Spleen (tissue), 11 donors: ENCODE measurements at regions not wholly inside any gene's neighbourhood (a gene's known extent, or its start where the extent isn't known, plus 50 kb on each side); places are given as distances from the start of the nearest gene placed in this dataset.

ENCODE experiments used
- DNase-seq: peaks from one replicate; pipeline ENCODE4 v3.0.0-alpha.2; 2020
- H3K27ac ChIP-seq, 8 donors: fragments of 200-600 bp; sonication (generic) in 7 of 8; 1 replicate in 4 of 8; 2 replicates in 4 of 8; pipeline versions ENCODE4 v1.5.0 to v1.8.0; 2016 to 2021; ENCODE audit warnings: inconsistent platforms in 4 of 8, mild to moderate bottlenecking in 4 of 8, moderate library complexity in 1 of 8
- H3K27me3 ChIP-seq, 7 donors: fragments of 200-600 bp; sonication (generic) in 6 of 7; replicated peaks in 1 of 7; 1 replicate in 4 of 7; 2 replicates in 3 of 7; pipeline versions ENCODE4 v1.5.0 to v1.8.0; 2016 to 2021; ENCODE audit warnings: inconsistent platforms in 3 of 7, mild to moderate bottlenecking in 1 of 7
- H3K36me3 ChIP-seq, 6 donors: fragments of 200-600 bp; sonication (generic) in 5 of 6; 1 replicate in 4 of 6; 2 replicates in 2 of 6; pipeline versions ENCODE4 v1.5.0 to v1.8.0; 2016 to 2021; ENCODE audit warnings: inconsistent platforms in 2 of 6
- H3K4me1 ChIP-seq, 6 donors: fragments of 200-600 bp; sonication (generic) in 5 of 6; 1 replicate in 3 of 6; 2 replicates in 3 of 6; pipeline versions ENCODE4 v1.5.0 to v1.8.0; 2016 to 2021; ENCODE audit warnings: inconsistent platforms in 3 of 6
- H3K4me3 ChIP-seq, 8 donors: fragments of 200-600 bp; sonication (generic) in 7 of 8; 1 replicate in 4 of 8; 2 replicates in 4 of 8; pipeline versions ENCODE4 v1.5.0 to v1.8.0; 2016 to 2021; ENCODE audit warnings: inconsistent platforms in 4 of 8, mild to moderate bottlenecking in 4 of 8, moderate library complexity in 2 of 8
- H3K9me3 ChIP-seq, 8 donors: fragments of 200-600 bp; sonication (generic) in 7 of 8; 1 replicate in 4 of 8; 2 replicates in 4 of 8; pipeline versions ENCODE4 v1.5.0 to v1.8.0; 2016 to 2021; ENCODE audit warnings: inconsistent platforms in 4 of 8
- POLR2A ChIP-seq, 3 donors: fragments of 450-650 bp; IDR thresholded peaks; one replicate each; pipeline ENCODE4 v1.5.1; 2017; ENCODE audit warnings: antibody characterized with exemption in 3 of 3, mild to moderate bottlenecking in 1 of 3
- POLR2AphosphoS5 ChIP-seq, 3 donors: sonication (generic); formaldehyde crosslinking; IDR thresholded peaks; one replicate each; pipeline ENCODE4 v1.5.1; 2017; ENCODE audit warnings: antibody characterized with exemption in 3 of 3
- WGBS, 5 donors: extraction: QIAGEN DNeasy Blood & Tissue Kit in 3 of 5; methylation state at CpG; one replicate each; pipeline versions ENCODE4 v1.1.5 to v1.1.7; 2013 to 2018; 5-methylcytosine and 5-hydroxymethylcytosine counted together
- intact Hi-C: fragments of 100-400 bp; cut with DNase I; formaldehyde crosslinking; loops from one replicate; pipeline ENCODE4 v1.15.0; 2023; ENCODE audit warnings: low total_unique reads
- TF ChIP-seq, protein P1 (sequence below), 11 experiments: fragments of 200-600 bp in 7 of 11; fragments of 450-650 bp in 4 of 11; sonication (generic) in 4 of 11; IDR thresholded peaks in 8 of 11; conservative IDR thresholded peaks in 3 of 11; 1 replicate in 7 of 11; 2 replicates in 4 of 11; pipeline versions ENCODE4 v1.4.0 to v1.8.0; 2016 to 2021; ENCODE audit warnings: antibody characterized with exemption in 11 of 11, inconsistent platforms in 4 of 11, mild to moderate bottlenecking in 1 of 11
- donor health status: healthy with polysubstance abuse.
- donor health status: DM: no; HTN: no; CAD: no; lungs with moderate emphysema.
- donor health status: DM: no; HTN: no; CAD: no.
- donor health status: Bipolar disorder and iron deficiency.
- donor health status: healthy.
- donor health status: DM: no; HTN: no; CAD: no.
- donor health status: DM: yes; HTN: yes; CAD: no.

DNA sequence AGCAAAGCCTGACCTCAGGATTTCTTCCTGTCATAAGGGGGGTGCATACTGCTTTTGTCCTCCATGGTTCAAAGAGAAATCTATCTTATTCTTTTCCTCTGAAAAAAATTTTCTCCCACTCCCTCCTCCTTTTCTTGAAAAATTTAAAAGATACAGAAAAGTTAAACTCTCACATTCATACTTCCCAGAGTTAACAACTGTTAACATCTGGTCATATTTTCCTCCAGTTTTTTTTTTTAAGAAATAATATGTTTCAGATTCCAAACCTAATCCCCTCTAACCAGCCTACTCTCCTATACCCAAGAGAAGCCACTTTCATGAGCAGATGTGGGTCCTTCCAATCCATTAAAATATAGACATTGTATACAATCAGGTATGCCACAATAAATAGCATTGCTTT, 378.9 kb upstream of the HNRNPA3 start:
- H3K27ac ChIP-seq = peak overlapping the region in 2 of 8 donors; percentile 15 to 16
- no peaks in the 10 kb centered on the region for H3K9me3 ChIP-seq
- H3K36me3 ChIP-seq = no peaks in the 10 kb centered on the region
- TF ChIP-seq POLR2AphosphoS5 (IDR thresholded peaks at IDR 0.05) (no peak), POLR2A (IDR thresholded peaks at IDR 0.05) (no peak)
- TF ChIP-seq, protein P1, sequence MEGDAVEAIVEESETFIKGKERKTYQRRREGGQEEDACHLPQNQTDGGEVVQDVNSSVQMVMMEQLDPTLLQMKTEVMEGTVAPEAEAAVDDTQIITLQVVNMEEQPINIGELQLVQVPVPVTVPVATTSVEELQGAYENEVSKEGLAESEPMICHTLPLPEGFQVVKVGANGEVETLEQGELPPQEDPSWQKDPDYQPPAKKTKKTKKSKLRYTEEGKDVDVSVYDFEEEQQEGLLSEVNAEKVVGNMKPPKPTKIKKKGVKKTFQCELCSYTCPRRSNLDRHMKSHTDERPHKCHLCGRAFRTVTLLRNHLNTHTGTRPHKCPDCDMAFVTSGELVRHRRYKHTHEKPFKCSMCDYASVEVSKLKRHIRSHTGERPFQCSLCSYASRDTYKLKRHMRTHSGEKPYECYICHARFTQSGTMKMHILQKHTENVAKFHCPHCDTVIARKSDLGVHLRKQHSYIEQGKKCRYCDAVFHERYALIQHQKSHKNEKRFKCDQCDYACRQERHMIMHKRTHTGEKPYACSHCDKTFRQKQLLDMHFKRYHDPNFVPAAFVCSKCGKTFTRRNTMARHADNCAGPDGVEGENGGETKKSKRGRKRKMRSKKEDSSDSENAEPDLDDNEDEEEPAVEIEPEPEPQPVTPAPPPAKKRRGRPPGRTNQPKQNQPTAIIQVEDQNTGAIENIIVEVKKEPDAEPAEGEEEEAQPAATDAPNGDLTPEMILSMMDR (IDR thresholded peaks at IDR 0.05 in 8 of 11, conservative IDR thresholded peaks at IDR 0.05 in 3 of 11) = no peak
- intact Hi-C loops = no loop called here
- DNase-seq = no peak
- no peak overlapping the region for H3K4me3 ChIP-seq
- H3K4me1 ChIP-seq = no peaks in the 10 kb centered on the region
- no peaks in the 10 kb centered on the region for H3K27me3 ChIP-seq

DNA sequence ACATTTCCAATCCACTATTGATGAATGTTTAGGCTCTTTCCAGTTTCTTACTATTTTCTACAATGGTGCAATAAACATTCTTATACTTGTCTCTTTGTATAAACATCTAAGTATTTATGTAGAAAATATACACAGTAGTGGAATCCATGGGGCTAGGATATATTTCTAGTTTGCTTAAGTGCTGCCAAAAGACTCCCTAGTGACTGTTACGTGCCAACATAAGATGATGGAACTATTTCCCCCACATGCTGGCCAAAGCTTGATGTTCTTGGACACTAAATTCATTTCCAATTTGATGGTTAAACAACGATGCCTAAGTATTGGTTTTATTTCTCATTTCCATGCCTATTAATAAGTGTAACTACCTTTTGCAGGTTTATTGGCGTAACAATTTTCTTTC, 378.4 kb upstream of the HNRNPA3 start:
- no peak for DNase-seq
- intact Hi-C loops = no loop called here
- H3K27me3 ChIP-seq = no peaks in the 10 kb centered on the region

GRCh38 chr2:176843208-176843607, 369.4 kb upstream of the HNRNPA3 start:
- no peak overlapping the region for H3K27ac ChIP-seq
- H3K4me1 ChIP-seq = no peaks in the 10 kb centered on the region
- no peak for TF ChIP-seq POLR2A (IDR thresholded peaks at IDR 0.05)
- no peak for TF ChIP-seq POLR2AphosphoS5 (IDR thresholded peaks at IDR 0.05)
- TF ChIP-seq, protein P1 (IDR thresholded peaks at IDR 0.05 in 8 of 11, conservative IDR thresholded peaks at IDR 0.05 in 3 of 11) = no peak
- intact Hi-C loops = no loop called here
- DNase-seq = no peak
- H3K9me3 ChIP-seq = no peaks in the 10 kb centered on the region
- peaks cover 0 to 4% (median 0%) of the 10 kb centered on the region in 7 donors for H3K27me3 ChIP-seq
- no peak overlapping the region for H3K4me3 ChIP-seq
- H3K36me3 ChIP-seq = no peaks in the 10 kb centered on the region

More for the DNA sequence above, 378.4 kb upstream of the HNRNPA3 start:
- Histone ChIP-seq H3K27ac (no peak overlapping the region), H3K4me1 (no peaks in the 10 kb centered on the region), H3K9me3 (no peaks in the 10 kb centered on the region), H3K4me3 (no peak overlapping the region), H3K36me3 (no peaks in the 10 kb centered on the region)
- TF ChIP-seq, protein P1 (IDR thresholded peaks at IDR 0.05 in 8 of 11, conservative IDR thresholded peaks at IDR 0.05 in 3 of 11) = no peak
- TF ChIP-seq POLR2A (IDR thresholded peaks at IDR 0.05) (no peak), POLR2AphosphoS5 (IDR thresholded peaks at IDR 0.05) (no peak)
- 84 to 98% (median 92%) methylated on average over 3 of the region's 3 CpGs for WGBS, 5 donors

DNA sequence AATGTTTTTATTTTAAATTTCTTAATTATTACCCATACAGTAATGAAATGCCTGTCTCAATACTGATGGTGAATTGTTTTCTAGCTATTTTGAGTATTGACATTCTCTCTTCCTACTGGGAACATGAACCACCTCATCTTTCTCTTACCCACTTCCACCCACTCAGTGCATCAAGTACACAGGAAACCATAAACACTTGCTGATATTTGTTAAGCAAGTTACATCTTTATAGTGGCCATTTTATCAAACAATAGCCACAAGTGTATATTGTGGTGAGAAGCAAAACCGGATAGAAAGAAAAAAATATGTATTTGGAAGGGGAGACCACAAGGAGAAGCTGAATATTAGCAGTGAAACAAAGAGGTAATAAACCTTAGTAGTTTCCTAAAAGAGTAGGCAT, 368.1 kb upstream of the HNRNPA3 start:
- Histone ChIP-seq H3K4me3 (no peak overlapping the region), H3K9me3 (no peaks in the 10 kb centered on the region), H3K4me1 (no peaks in the 10 kb centered on the region), H3K27ac (peak overlapping the region in 3 of 8 donors; percentile 5 to 32 (median 16)), H3K36me3 (no peaks in the 10 kb centered on the region), H3K27me3 (peaks cover 0 to 4% (median 0%) of the 10 kb centered on the region in 7 donors)
- intact Hi-C loops = no loop called here
- 39 to 57% (median 50%) methylated on average over 1 of the region's 1 CpG for WGBS, 5 donors
- TF ChIP-seq POLR2AphosphoS5 (IDR thresholded peaks at IDR 0.05) (no peak), POLR2A (IDR thresholded peaks at IDR 0.05) (no peak)
- TF ChIP-seq, protein P1 (IDR thresholded peaks at IDR 0.05 in 8 of 11, conservative IDR thresholded peaks at IDR 0.05 in 3 of 11) = no peak
- no peak for DNase-seq
